ACC112 (cell line): ENCODE measurements at regions not wholly inside any gene's neighbourhood (a gene's known extent, or its start where the extent isn't known, plus 50 kb on each side); places are given as distances from the start of the nearest gene placed in this dataset.
A peak's percentile ranks its signal among the peaks of the same experiment; 100 is the strongest.

Experiments
- H2AFZ ChIP-seq: fragments of 200-600 bp; sonication (generic); one replicate; pipeline ENCODE4 v1.6.0; 2017; ENCODE audit warnings: antibody characterized with exemption, low read length; ENCODE audit not compliant: unreplicated experiment
- H3K27ac ChIP-seq: fragments of 200-600 bp; sonication (generic); 2 replicates; pipeline ENCODE4 v1.5.1; 2014; ENCODE audit warnings: low read depth, mild to moderate bottlenecking, antibody characterized with exemption, low read length, moderate library complexity
- H3K27me3 ChIP-seq: fragments of 200-600 bp; sonication (generic); 2 replicates; pipeline ENCODE4 v1.6.1; 2014; ENCODE audit warnings: mild to moderate bottlenecking, antibody characterized with exemption, low read length, moderate library complexity, mixed read lengths; ENCODE audit not compliant: insufficient read depth
- H3K36me3 ChIP-seq: fragments of 200-600 bp; sonication (generic); 2 replicates; pipeline ENCODE4 v1.6.1; 2016; ENCODE audit warnings: mild to moderate bottlenecking, antibody characterized with exemption, low read length, moderate library complexity, mixed read lengths; ENCODE audit not compliant: insufficient read depth
- H3K4me1 ChIP-seq: fragments of 200-600 bp; sonication (generic); one replicate; pipeline ENCODE4 v1.6.1; 2016; ENCODE audit warnings: low read length, mixed read lengths; ENCODE audit not compliant: insufficient read depth, unreplicated experiment, control insufficient read depth
- H3K4me3 ChIP-seq: fragments of 200-600 bp; sonication (generic); 2 replicates; pipeline ENCODE4 v1.5.1; 2014; ENCODE audit warnings: mild to moderate bottlenecking, low read depth, low read length
- H3K79me2 ChIP-seq: fragments of 200-600 bp; sonication (generic); one replicate; pipeline ENCODE4 v1.6.0; 2016; ENCODE audit warnings: low read length; ENCODE audit not compliant: control insufficient read depth, unreplicated experiment, insufficient read depth

- Histone ChIP-seq H3K4me3 (no peak overlapping the region), H3K27me3 (no peaks in the 10 kb centered on the region), H3K36me3 (no peaks in the 10 kb centered on the region), H3K79me2 (no peaks in the 10 kb centered on the region), H3K4me1 (no peaks in the 10 kb centered on the region), H3K27ac (no peak overlapping the region), H2AFZ (no peak overlapping the region)
Measured at GRCh38 chr9:13432904-13433303, 153.4 kb upstream of the MPDZ start.

DNA sequence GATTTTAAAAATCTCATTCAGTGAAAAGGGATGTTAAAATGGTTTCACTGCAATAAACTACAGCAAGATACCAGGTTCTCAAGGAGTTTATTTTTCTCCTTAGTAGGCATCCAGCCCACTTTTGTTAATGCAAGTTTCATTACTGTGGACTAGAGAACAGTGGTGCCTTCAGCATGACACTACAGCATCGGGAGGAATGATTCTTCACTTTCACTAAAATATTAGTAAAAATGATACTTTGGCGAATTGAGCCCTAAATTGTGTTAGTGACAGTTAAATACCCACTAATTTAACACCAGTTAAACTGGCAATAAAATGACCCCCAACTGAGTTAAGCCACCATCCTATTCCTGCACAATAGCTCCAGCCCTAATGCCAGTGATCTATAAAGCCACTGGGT lies 152.2 kb upstream of the MPDZ start:
- Histone ChIP-seq H3K27ac (no peak overlapping the region), H3K4me1 (no peaks in the 10 kb centered on the region), H2AFZ (no peak overlapping the region), H3K36me3 (no peaks in the 10 kb centered on the region), H3K27me3 (no peaks in the 10 kb centered on the region), H3K4me3 (no peak overlapping the region), H3K79me2 (no peaks in the 10 kb centered on the region)

GRCh38 chr9:13431222-13431536 lies 151.7 kb upstream of the MPDZ start:
- Histone ChIP-seq H3K27ac (no peak overlapping the region), H2AFZ (no peak overlapping the region), H3K4me3 (no peak overlapping the region), H3K79me2 (no peaks in the 10 kb centered on the region), H3K4me1 (no peaks in the 10 kb centered on the region), H3K36me3 (no peaks in the 10 kb centered on the region), H3K27me3 (no peaks in the 10 kb centered on the region)

GRCh38 chr9:13430368-13431221 lies 151.1 kb upstream of the MPDZ start:
- no peaks in the 10 kb centered on the region for H3K27me3 ChIP-seq
- no peak overlapping the region for H3K27ac ChIP-seq
- no peak overlapping the region for H3K4me3 ChIP-seq
- no peaks in the 10 kb centered on the region for H3K4me1 ChIP-seq
- no peaks in the 10 kb centered on the region for H3K79me2 ChIP-seq
- no peaks in the 10 kb centered on the region for H3K36me3 ChIP-seq
- H2AFZ ChIP-seq = no peak overlapping the region

- H3K4me3 ChIP-seq = no peak overlapping the region
- H3K4me1 ChIP-seq = no peaks in the 10 kb centered on the region
- H3K27ac ChIP-seq = no peak overlapping the region
- no peak overlapping the region for H2AFZ ChIP-seq
- H3K79me2 ChIP-seq = no peaks in the 10 kb centered on the region
- H3K27me3 ChIP-seq = no peaks in the 10 kb centered on the region
- no peaks in the 10 kb centered on the region for H3K36me3 ChIP-seq
Measured at GRCh38 chr9:13429301-13430190, 150.1 kb upstream of the MPDZ start.

DNA sequence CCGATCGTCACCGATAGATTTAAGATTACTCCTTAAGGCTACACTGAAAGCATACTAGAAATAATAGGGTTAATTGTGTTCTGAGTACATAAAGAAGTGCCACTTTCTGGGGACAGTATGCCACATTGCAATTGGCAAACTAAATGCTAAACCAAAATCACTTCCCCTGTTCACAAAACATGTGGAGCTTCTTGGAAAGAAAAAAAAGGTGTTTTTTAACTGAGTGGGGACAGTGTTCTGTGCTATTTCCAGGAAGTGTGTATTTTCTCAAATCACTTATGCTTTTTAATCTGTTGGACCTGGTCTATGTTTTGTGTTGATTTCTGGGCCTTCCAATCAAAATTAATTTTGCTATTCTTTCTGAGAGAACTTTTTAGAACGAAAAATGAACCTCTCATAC lies 149.3 kb upstream of the MPDZ start:
- no peaks in the 10 kb centered on the region for H3K79me2 ChIP-seq
- H3K4me3 ChIP-seq = no peak overlapping the region
- H3K27me3 ChIP-seq = no peaks in the 10 kb centered on the region
- no peaks in the 10 kb centered on the region for H3K36me3 ChIP-seq
- H2AFZ ChIP-seq = no peak overlapping the region
- no peak overlapping the region for H3K27ac ChIP-seq
- no peaks in the 10 kb centered on the region for H3K4me1 ChIP-seq

DNA sequence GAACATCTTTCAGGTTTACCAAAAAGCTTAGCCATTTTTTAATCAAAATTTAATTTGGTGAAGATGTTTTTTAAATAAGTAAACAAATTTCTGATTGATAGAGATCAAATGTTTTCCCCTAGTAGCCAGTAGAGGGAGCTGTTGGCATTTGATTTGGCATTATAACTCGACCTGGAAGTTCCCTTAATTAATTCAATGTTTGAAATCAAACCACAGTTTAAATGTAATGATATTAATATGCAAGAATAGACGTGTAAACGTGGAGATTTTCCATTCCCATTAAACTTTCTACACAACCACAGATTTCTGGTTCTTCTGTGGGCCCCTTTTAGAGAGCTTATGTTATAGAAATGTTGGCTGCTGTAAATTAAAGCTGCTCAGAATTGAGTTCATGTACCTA lies 148.1 kb upstream of the MPDZ start:
- Histone ChIP-seq H3K36me3 (no peaks in the 10 kb centered on the region), H3K4me1 (no peaks in the 10 kb centered on the region), H3K79me2 (no peaks in the 10 kb centered on the region), H3K27ac (no peak overlapping the region), H3K27me3 (no peaks in the 10 kb centered on the region), H2AFZ (peak overlapping the region; percentile 64), H3K4me3 (no peak overlapping the region)

GRCh38 chr9:13426606-13427005 lies 147.1 kb upstream of the MPDZ start:
- Histone ChIP-seq H3K27me3 (no peaks in the 10 kb centered on the region), H3K79me2 (no peaks in the 10 kb centered on the region), H3K4me1 (no peaks in the 10 kb centered on the region), H2AFZ (no peak overlapping the region), H3K36me3 (no peaks in the 10 kb centered on the region), H3K4me3 (no peak overlapping the region), H3K27ac (no peak overlapping the region)

DNA sequence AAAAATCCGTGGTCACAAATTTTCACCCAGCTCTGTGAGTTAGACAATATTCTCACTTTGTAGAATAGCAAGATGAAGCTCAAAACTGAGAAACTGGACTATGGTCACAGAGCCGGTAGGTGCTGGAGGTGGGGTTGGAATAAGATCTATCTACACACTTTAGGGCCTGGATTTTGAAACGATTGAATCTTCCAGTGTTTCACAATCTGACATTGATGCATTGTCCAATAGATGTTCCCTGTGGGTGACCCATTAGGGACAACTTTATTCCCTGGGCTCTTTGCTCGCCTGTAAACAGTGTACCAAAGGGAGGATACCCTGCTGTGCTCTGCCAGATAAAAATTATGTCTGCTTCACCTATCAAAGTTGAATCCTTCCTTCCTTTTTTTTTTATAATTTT lies 145.4 kb upstream of the MPDZ start:
- H3K36me3 ChIP-seq = no peaks in the 10 kb centered on the region
- H3K27ac ChIP-seq = no peak overlapping the region
- H3K4me1 ChIP-seq = no peaks in the 10 kb centered on the region
- H3K27me3 ChIP-seq = no peaks in the 10 kb centered on the region
- H2AFZ ChIP-seq = no peak overlapping the region
- H3K4me3 ChIP-seq = no peak overlapping the region
- no peaks in the 10 kb centered on the region for H3K79me2 ChIP-seq

- no peaks in the 10 kb centered on the region for H3K36me3 ChIP-seq
- no peak overlapping the region for H3K4me3 ChIP-seq
- H3K4me1 ChIP-seq = no peaks in the 10 kb centered on the region
- no peaks in the 10 kb centered on the region for H3K79me2 ChIP-seq
- H2AFZ ChIP-seq = no peak overlapping the region
- H3K27ac ChIP-seq = no peak overlapping the region
- H3K27me3 ChIP-seq = no peaks in the 10 kb centered on the region
Measured at GRCh38 chr9:13424204-13424603, 144.7 kb upstream of the MPDZ start.

DNA sequence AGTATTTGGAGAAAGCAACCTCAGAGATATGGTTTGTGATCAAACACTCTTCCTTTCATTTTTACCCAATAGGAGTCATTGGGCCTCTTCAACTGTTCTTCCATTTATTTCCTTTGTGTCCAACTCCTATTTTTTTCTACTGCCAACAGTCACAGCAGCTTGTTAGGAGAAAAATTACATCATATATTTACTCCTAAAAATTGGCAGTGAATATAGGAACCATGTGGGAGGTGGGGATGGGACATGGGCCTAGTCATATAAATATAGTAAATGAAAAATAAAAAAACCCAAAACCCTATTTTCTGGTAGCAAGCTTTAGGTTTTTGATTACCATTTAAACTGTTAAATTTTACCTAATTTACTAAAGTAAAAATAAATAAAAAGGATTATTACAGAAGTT lies 134.9 kb upstream of the MPDZ start:
- H3K4me1 ChIP-seq = peaks cover 5% of the 10 kb centered on the region
- H3K36me3 ChIP-seq = no peaks in the 10 kb centered on the region
- no peak overlapping the region for H2AFZ ChIP-seq
- H3K4me3 ChIP-seq = no peak overlapping the region
- no peak overlapping the region for H3K27ac ChIP-seq
- H3K27me3 ChIP-seq = no peaks in the 10 kb centered on the region
- H3K79me2 ChIP-seq = no peaks in the 10 kb centered on the region
